ENCODE measurements at regions not wholly inside any gene's neighbourhood (a gene's known extent, or its start where the extent isn't known, plus 50 kb on each side); places are given as distances from the start of the nearest gene placed in this dataset.
A peak's percentile ranks its signal among the peaks of the same experiment; 100 is the strongest.

- Histone ChIP-seq H3K27ac (ENCODE audit: low read length in 2 of 2) (no peak overlapping the region), H3K27me3 (replicated peaks in 1 of 4; ENCODE audit: control extremely low read depth in 1 of 4, control insufficient read depth in 3 of 4, insufficient read depth in 4 of 4, low read length in 3 of 4) (peaks cover 0 to 72% (median 40%) of the 10 kb centered on the region in 4 experiments), H3K9me3 (ENCODE audit: control extremely low read depth in 1 of 3, control insufficient read depth in 2 of 3, insufficient read depth in 1 of 3, low read length in 2 of 3) (peaks cover 0 to 25% (median 0%) of the 10 kb centered on the region in 3 donors), H2AFZ (ENCODE audit: insufficient read depth, low read depth, low read length, poor library complexity, severe bottlenecking) (no peak overlapping the region), H3K9ac (ENCODE audit: low read length) (no peak overlapping the region), H3K4me1 (ENCODE audit: control insufficient read depth in 2 of 2, insufficient read depth in 2 of 2, low read length in 2 of 2) (peaks cover 24 to 27% of the 10 kb centered on the region in 2 donors), H3K4me3 (ENCODE audit: control extremely low read depth in 1 of 5, extremely low read depth in 1 of 5, insufficient read depth in 1 of 5, low read depth in 2 of 5, low read length in 4 of 5) (peak overlapping the region in 1 of 5 experiments; percentile 54), H3K4me2 (replicated peaks; ENCODE audit: low read depth, low read length, poor library complexity, severe bottlenecking) (peak overlapping the region; percentile 80), H3K79me2 (ENCODE audit: control insufficient read depth, insufficient read depth, low read length) (no peaks in the 10 kb centered on the region), H3K36me3 (replicated peaks in 1 of 2; ENCODE audit: control extremely low read depth in 1 of 2, control insufficient read depth in 1 of 2, extremely low read depth in 1 of 2, insufficient read depth in 2 of 2, low read length in 1 of 2) (no peaks in the 10 kb centered on the region), H4K20me1 (ENCODE audit: control insufficient read depth, insufficient read depth, low read length, poor library complexity, severe bottlenecking) (no peaks in the 10 kb centered on the region)
- ATAC-seq (ENCODE audit: low read depth) (no peak), DNase-seq (no peak)
- no peaks in the 10 kb centered on the region for H3K9me3 Mint-ChIP-seq (ENCODE audit: insufficient read depth)
- H3K27ac Mint-ChIP-seq = no peak overlapping the region
- CTCF ChIA-PET = no interaction called here
- H3K4me1 Mint-ChIP-seq = peaks cover 22% of the 10 kb centered on the region
- peaks cover 69% of the 10 kb centered on the region for H3K27me3 Mint-ChIP-seq
- WGBS (ENCODE audit: insufficient coverage) = 3% methylated on average over 8 of the region's 9 CpGs
- peak; percentile 24 for TF ChIP-seq EZH2 (IDR thresholded peaks at IDR 0.05; ENCODE audit: borderline replicate concordance, insufficient read depth, low read depth, low read length, poor library complexity, severe bottlenecking)
- no peak for TF ChIP-seq CTCF (IDR thresholded peaks at IDR 0.05)
- intact Hi-C loops (cut with micrococcal nuclease) = no loop called here
- H3K4me3 Mint-ChIP-seq = peak overlapping the region; percentile 69
- POLR2A ChIA-PET = no interaction called here
Measured at GRCh38 chr10:100653238-100653956, 92.0 kb upstream of the PAX2 start.

- DNase-seq (peak; percentile 36), ATAC-seq (ENCODE audit: low read depth) (peak; percentile 17)
- no peaks in the 10 kb centered on the region for H3K36me3 ChIP-seq (replicated peaks in 1 of 2; ENCODE audit: control extremely low read depth in 1 of 2, control insufficient read depth in 1 of 2, extremely low read depth in 1 of 2, insufficient read depth in 2 of 2, low read length in 1 of 2)
- Mint-ChIP-seq H3K27ac (no peak overlapping the region), H3K27me3 (peaks cover 66% of the 10 kb centered on the region), H3K9me3 (ENCODE audit: insufficient read depth) (no peaks in the 10 kb centered on the region), H3K4me3 (peak overlapping the region; percentile 79), H3K4me1 (peaks cover 24% of the 10 kb centered on the region)
- intact Hi-C loops (cut with micrococcal nuclease) = no loop called here
- no peaks in the 10 kb centered on the region for H4K20me1 ChIP-seq (ENCODE audit: control insufficient read depth, insufficient read depth, low read length, poor library complexity, severe bottlenecking)
- TF ChIP-seq EZH2 (IDR thresholded peaks at IDR 0.05; ENCODE audit: borderline replicate concordance, insufficient read depth, low read depth, low read length, poor library complexity, severe bottlenecking) = no peak
- TF ChIP-seq CTCF (IDR thresholded peaks at IDR 0.05) = no peak
- H3K27ac ChIP-seq (ENCODE audit: low read length in 2 of 2) = no peak overlapping the region
- peaks cover 0 to 76% (median 40%) of the 10 kb centered on the region in 4 experiments for H3K27me3 ChIP-seq (replicated peaks in 1 of 4; ENCODE audit: control extremely low read depth in 1 of 4, control insufficient read depth in 3 of 4, insufficient read depth in 4 of 4, low read length in 3 of 4)
- 2% methylated on average over 58 of the region's 59 CpGs for WGBS (ENCODE audit: insufficient coverage)
- ChIA-PET CTCF (no interaction called here), POLR2A (no interaction called here)
- H3K9me3 ChIP-seq (ENCODE audit: control extremely low read depth in 1 of 3, control insufficient read depth in 2 of 3, insufficient read depth in 1 of 3, low read length in 2 of 3) = peaks cover 0 to 27% (median 0%) of the 10 kb centered on the region in 3 donors
- H3K4me1 ChIP-seq (ENCODE audit: control insufficient read depth in 2 of 2, insufficient read depth in 2 of 2, low read length in 2 of 2) = peaks cover 24 to 27% of the 10 kb centered on the region in 2 donors
- peak overlapping the region; percentile 58 for H3K9ac ChIP-seq (ENCODE audit: low read length)
- peak overlapping the region in 3 of 5 experiments; percentile 29 to 54 (median 29) for H3K4me3 ChIP-seq (ENCODE audit: control extremely low read depth in 1 of 5, extremely low read depth in 1 of 5, insufficient read depth in 1 of 5, low read depth in 2 of 5, low read length in 4 of 5)
- H3K79me2 ChIP-seq (ENCODE audit: control insufficient read depth, insufficient read depth, low read length) = no peaks in the 10 kb centered on the region
- peak overlapping the region; percentile 80 for H3K4me2 ChIP-seq (replicated peaks; ENCODE audit: low read depth, low read length, poor library complexity, severe bottlenecking)
- H2AFZ ChIP-seq (ENCODE audit: insufficient read depth, low read depth, low read length, poor library complexity, severe bottlenecking) = peak overlapping the region; percentile 71
Measured at GRCh38 chr10:100653957-100654781, 91.2 kb upstream of the PAX2 start.
